Glutamatergic neuron (in vitro differentiated cells): ENCODE measurements at regions not wholly inside any gene's neighbourhood (a gene's known extent, or its start where the extent isn't known, plus 50 kb on each side); places are given as distances from the start of the nearest gene placed in this dataset.

Experiments used
- DNase-seq: peaks from one replicate; pipeline ENCODE4 v3.0.0; 2022
- H3K27ac Mint-ChIP-seq: one replicate; pipeline ENCODE4 v1.8.0; 2020; ENCODE audit warnings: mild to moderate bottlenecking, mixed read lengths, inconsistent platforms; ENCODE audit not compliant: unreplicated experiment
- H3K27me3 Mint-ChIP-seq: one replicate; pipeline ENCODE4 v1.8.0; 2020; ENCODE audit warnings: mild to moderate bottlenecking, moderate library complexity, mixed read lengths, inconsistent platforms; ENCODE audit not compliant: unreplicated experiment
- H3K36me3 Mint-ChIP-seq: one replicate; pipeline ENCODE4 v1.8.0; 2020; ENCODE audit warnings: mild to moderate bottlenecking, mixed read lengths, inconsistent platforms; ENCODE audit not compliant: unreplicated experiment
- H3K4me1 Mint-ChIP-seq: one replicate; pipeline ENCODE4 v1.8.0; 2020; ENCODE audit warnings: mild to moderate bottlenecking, low read depth, mixed read lengths, inconsistent platforms; ENCODE audit not compliant: unreplicated experiment
- H3K4me3 Mint-ChIP-seq: one replicate; pipeline ENCODE4 v1.8.0; 2020; ENCODE audit warnings: mild to moderate bottlenecking, mixed read lengths, inconsistent platforms; ENCODE audit not compliant: unreplicated experiment
- H3K9me3 Mint-ChIP-seq: one replicate; pipeline ENCODE4 v1.8.0; 2020; ENCODE audit warnings: mild to moderate bottlenecking, moderate library complexity, mixed read lengths, inconsistent platforms; ENCODE audit not compliant: unreplicated experiment
- CTCF ChIP-seq: fragments of 200-600 bp; sonication (generic); IDR thresholded peaks from one replicate; pipeline ENCODE4 v1.5.0; 2021; ENCODE audit not compliant: partially characterized antibody, unreplicated experiment

GRCh38 chr18:47725656-47726055, 204.8 kb downstream of the SMAD2 start:
- Mint-ChIP-seq H3K4me3 (no peak overlapping the region), H3K27me3 (peaks cover 6% of the 10 kb centered on the region), H3K9me3 (no peaks in the 10 kb centered on the region), H3K4me1 (no peaks in the 10 kb centered on the region), H3K36me3 (no peaks in the 10 kb centered on the region), H3K27ac (no peak overlapping the region)
- TF ChIP-seq CTCF = no peak
- no peak for DNase-seq

GRCh38 chr18:47724186-47724975, 206.1 kb downstream of the SMAD2 start:
- peaks cover 6% of the 10 kb centered on the region for H3K27me3 Mint-ChIP-seq
- DNase-seq = no peak
- H3K36me3 Mint-ChIP-seq = no peaks in the 10 kb centered on the region
- no peaks in the 10 kb centered on the region for H3K9me3 Mint-ChIP-seq
- H3K4me1 Mint-ChIP-seq = no peaks in the 10 kb centered on the region
- no peak overlapping the region for H3K4me3 Mint-ChIP-seq
- TF ChIP-seq CTCF = no peak
- H3K27ac Mint-ChIP-seq = no peak overlapping the region

- no peak for TF ChIP-seq CTCF
- Mint-ChIP-seq H3K36me3 (no peaks in the 10 kb centered on the region), H3K4me3 (no peak overlapping the region), H3K4me1 (no peaks in the 10 kb centered on the region), H3K9me3 (no peaks in the 10 kb centered on the region), H3K27me3 (peaks cover 8% of the 10 kb centered on the region), H3K27ac (no peak overlapping the region)
- DNase-seq = no peak
Measured at GRCh38 chr18:47721876-47722275, 208.6 kb downstream of the SMAD2 start.

GRCh38 chr18:47720741-47721140, 209.7 kb downstream of the SMAD2 start:
- Mint-ChIP-seq H3K36me3 (no peaks in the 10 kb centered on the region), H3K27ac (no peak overlapping the region), H3K9me3 (no peaks in the 10 kb centered on the region), H3K27me3 (peaks cover 8% of the 10 kb centered on the region), H3K4me1 (no peaks in the 10 kb centered on the region), H3K4me3 (no peak overlapping the region)
- no peak for DNase-seq
- TF ChIP-seq CTCF = no peak

- TF ChIP-seq CTCF = no peak
- Mint-ChIP-seq H3K27ac (no peak overlapping the region), H3K4me1 (no peaks in the 10 kb centered on the region), H3K36me3 (no peaks in the 10 kb centered on the region), H3K27me3 (peaks cover 8% of the 10 kb centered on the region), H3K4me3 (no peak overlapping the region), H3K9me3 (no peaks in the 10 kb centered on the region)
- no peak for DNase-seq
Measured at GRCh38 chr18:47719096-47719780, 211.2 kb downstream of the SMAD2 start.
